Hematopoietic multipotent progenitor cell treated with erythropoietin and hydrocortisone succinate and interleukin-3 and kit ligand, for 8 days (in vitro differentiated cells): ENCODE measurements at regions not wholly inside any gene's neighbourhood (a gene's known extent, or its start where the extent isn't known, plus 50 kb on each side); places are given as distances from the start of the nearest gene placed in this dataset.
"Not testable (repeated sequence)": the region's sequence is repeated elsewhere in the genome, so short reads cannot be mapped to it uniquely, and the experiment has no call there.

ENCODE experiments used
- DNase-seq: peaks from one replicate; pipeline ENCODE4 v3.0.0-alpha.2; 2015

- peak; percentile 81 for DNase-seq
Observed at GRCh38 chr6:4224067-4224978, 88.9 kb upstream of the ECI2 start.

- no peak for DNase-seq
Observed at GRCh38 chr6:4220558-4220957, 85.2 kb upstream of the ECI2 start.

- DNase-seq = not testable (repeated sequence)
Observed at GRCh38 chr6:4218619-4219317, 83.4 kb upstream of the ECI2 start.

- DNase-seq = no peak
Observed at GRCh38 chr6:4212588-4212987, 77.2 kb upstream of the ECI2 start.

- peak; percentile 78 for DNase-seq
Observed at GRCh38 chr6:4210629-4211419, 75.4 kb upstream of the ECI2 start.

DNA sequence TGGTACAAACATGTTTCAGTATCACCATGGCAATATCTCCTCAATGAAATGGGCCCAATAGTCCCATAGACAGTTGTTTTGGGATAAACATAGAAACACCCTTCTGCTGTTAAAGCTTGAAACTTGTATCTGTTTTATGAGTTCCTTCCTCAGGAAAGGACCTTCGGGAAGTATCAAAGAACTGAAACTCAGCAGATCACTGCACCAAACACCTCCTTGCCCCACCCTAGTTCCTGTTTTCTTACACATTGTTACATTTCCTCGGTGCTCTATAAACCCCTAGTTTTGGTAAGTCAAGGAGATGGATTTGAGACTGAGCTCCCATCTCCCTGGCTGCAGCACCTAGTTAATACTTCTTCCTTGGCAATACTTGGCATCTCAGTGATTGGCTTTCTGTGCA lies 73.8 kb upstream of the ECI2 start:
- DNase-seq = no peak

DNA sequence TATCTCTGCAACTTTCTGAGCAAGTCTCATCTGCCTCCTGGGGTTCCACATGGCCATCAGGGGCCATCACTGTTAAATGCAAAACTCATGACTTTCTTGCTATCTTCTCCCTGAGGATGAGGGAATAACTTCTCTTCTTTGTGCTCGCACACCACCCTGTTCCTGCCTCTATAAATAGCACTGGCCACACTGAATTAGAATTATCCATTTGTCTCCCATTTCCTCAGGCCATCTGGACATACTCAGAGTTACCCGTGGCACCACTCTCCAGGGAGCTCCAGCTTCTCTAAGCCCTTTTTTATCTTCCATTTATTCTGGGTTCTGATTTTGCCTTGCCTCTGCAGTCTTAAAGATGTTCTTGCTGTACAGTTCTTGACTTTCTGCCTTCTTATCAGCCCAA lies 72.8 kb upstream of the ECI2 start:
- DNase-seq = no peak

- DNase-seq = not testable (repeated sequence)
Observed at GRCh38 chr6:4203642-4204417, 68.5 kb upstream of the ECI2 start.

- DNase-seq = no peak
Observed at GRCh38 chr6:4192627-4193026, 57.3 kb upstream of the ECI2 start.

- no peak for DNase-seq
Observed at GRCh38 chr6:4192173-4192572, 56.8 kb upstream of the ECI2 start.

- no peak for DNase-seq
Observed at GRCh38 chr6:4191271-4191721, 55.9 kb upstream of the ECI2 start.

- no peak for DNase-seq
Observed at GRCh38 chr6:4189249-4189648, 53.9 kb upstream of the ECI2 start.

DNA sequence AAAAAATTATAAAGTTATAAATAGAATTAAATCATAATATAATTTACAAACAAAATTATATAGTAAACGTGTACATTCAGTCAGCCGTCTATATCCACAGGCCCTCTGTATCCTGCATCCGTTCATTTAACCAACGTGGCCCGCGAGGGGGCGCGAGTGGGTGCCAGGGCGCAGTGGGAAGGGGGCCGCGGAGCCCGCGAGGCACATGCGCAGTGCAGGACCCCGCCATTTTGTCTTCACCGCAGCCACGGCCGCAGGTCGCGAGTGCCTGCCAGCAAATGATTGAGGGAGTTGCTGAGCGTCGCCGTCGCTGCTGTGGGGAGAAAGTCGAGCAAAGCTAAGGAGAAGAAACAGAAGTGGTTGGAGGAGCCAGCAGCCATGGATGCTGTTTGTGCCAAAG lies 53.4 kb upstream of the ECI2 start:
- DNase-seq = no peak

GRCh38 chr6:4187480-4187879 lies 52.1 kb upstream of the ECI2 start:
- DNase-seq = no peak

GRCh38 chr6:4186385-4186784 lies 51.0 kb upstream of the ECI2 start:
- no peak for DNase-seq

GRCh38 chr6:4185846-4186245 lies 50.5 kb upstream of the ECI2 start:
- DNase-seq = no peak

- no peak for DNase-seq
Observed at GRCh38 chr6:4185419-4185818, 50.0 kb upstream of the ECI2 start.
